ENCODE measurements at regions not wholly inside any gene's neighbourhood (a gene's known extent, or its start where the extent isn't known, plus 50 kb on each side); places are given as distances from the start of the nearest gene placed in this dataset.

DNA sequence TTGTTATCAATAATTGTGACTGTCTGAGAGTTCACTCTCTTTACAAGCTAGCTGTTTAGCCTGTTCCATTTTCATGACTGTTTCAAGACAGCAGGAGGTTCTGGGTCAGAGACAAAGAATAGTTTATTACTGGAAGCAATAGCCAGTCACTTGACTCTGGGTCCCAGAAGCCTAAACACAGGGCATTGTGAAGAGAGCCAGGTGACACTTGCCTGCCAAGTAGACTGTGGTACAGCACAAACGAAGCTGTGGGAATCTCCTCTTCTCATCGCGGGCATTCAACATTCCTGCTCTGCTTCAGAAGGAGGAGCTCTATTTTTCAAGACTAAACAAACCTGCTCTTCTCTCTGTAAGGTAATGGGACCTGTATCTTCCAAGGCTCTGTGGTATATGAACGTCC lies 485.1 kb downstream of the TRIML1 start:
- no peak for TF ChIP-seq CTCF (conservative IDR thresholded peaks at IDR 0.05)
- H3K27ac ChIP-seq, result no peak overlapping the region

- H3K27ac ChIP-seq, result no peak overlapping the region
- TF ChIP-seq CTCF (conservative IDR thresholded peaks at IDR 0.05), result no peak
These were observed 488.7 kb downstream of the TRIML1 start for GRCh38 chr4:188627892-188628291.

DNA sequence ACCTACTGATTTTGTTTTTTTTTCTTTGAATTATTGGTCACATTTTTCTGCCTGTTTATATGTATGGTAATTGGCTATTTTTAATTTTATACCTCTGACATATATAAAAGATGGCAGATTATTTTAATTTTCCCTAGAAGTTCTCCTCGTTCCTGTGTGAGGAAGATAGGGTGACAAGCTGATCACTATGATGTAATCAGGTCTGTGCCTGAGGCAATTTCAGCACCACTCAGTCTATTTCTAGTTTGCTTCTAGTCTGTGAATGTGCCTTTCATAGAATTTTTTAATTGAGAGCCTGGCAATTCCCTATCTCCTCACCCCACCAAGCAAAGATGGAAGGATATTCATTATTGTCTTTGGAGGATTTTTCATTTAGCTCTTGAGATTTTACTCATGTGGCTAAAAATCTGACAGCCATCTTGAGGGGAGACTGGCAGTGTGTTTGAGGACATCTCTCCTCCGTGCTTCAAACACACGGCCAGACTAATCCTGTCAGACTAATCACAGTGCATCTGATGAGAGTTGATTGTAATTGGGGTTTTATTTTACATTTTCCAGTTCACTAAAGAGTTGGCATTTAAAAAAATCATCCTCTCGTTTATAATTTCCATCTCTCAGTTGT lies 500.3 kb downstream of the TRIML1 start:
- no peak for TF ChIP-seq CTCF (conservative IDR thresholded peaks at IDR 0.05)
- no peak overlapping the region for H3K27ac ChIP-seq

- TF ChIP-seq CTCF (conservative IDR thresholded peaks at IDR 0.05), result no peak
- no peak overlapping the region for H3K27ac ChIP-seq
These were observed 508.7 kb downstream of the TRIML1 start for GRCh38 chr4:188647820-188648370.

GRCh38 chr4:188649635-188650034 lies 510.4 kb downstream of the TRIML1 start:
- H3K27ac ChIP-seq, result no peak overlapping the region
- no peak for TF ChIP-seq CTCF (conservative IDR thresholded peaks at IDR 0.05)

DNA sequence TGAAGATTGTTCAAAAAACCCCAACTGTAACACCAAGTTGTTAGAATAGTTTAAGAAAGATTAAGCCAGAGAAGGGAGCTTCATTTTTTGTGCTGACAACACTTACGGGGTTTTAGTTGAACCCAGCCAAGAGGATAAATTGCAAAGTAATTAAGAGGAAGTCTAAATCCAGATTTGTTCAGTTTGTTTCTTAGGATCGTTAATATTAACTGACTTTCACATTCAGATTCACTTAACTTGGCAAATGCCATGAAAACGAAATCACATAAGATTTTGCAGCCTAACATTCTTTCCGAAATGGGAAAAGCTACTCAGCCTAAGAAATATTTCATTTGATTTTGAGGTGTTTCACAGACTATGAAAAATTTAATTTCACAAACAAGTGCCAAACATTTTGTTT lies 511.3 kb downstream of the TRIML1 start:
- H3K27ac ChIP-seq, result no peak overlapping the region
- TF ChIP-seq CTCF (conservative IDR thresholded peaks at IDR 0.05), result no peak

- H3K27ac ChIP-seq, result no peak overlapping the region
- no peak for TF ChIP-seq CTCF (conservative IDR thresholded peaks at IDR 0.05)
These were observed 518.1 kb downstream of the TRIML1 start for GRCh38 chr4:188657365-188657764.

Data from VCaP (cell line).